IMR-90 (cell line): ENCODE measurements at regions not wholly inside any gene's neighbourhood (a gene's known extent, or its start where the extent isn't known, plus 50 kb on each side); places are given as distances from the start of the nearest gene placed in this dataset.

Source experiments
- BHLHE40 ChIP-seq: fragments of 150-350 bp; IDR thresholded peaks from 2 replicates; pipeline ENCODE4 v1.6.1; 2016; ENCODE audit warnings: mild to moderate bottlenecking, low read depth, low read length
- CHD1 ChIP-seq: IDR thresholded peaks from 2 replicates; pipeline ENCODE4 v1.6.1; 2012; ENCODE audit warnings: low read depth, low read length, improper control_type of control experiment
- MAFK ChIP-seq: IDR thresholded peaks from 2 replicates; pipeline ENCODE4 v1.6.1; 2012; ENCODE audit warnings: low read depth, low read length, improper control_type of control experiment
- MAZ ChIP-seq: IDR thresholded peaks from 2 replicates; pipeline ENCODE4 v1.6.1; 2012; ENCODE audit warnings: low read depth, mild to moderate bottlenecking, low read length, improper control_type of control experiment, moderate library complexity, borderline replicate concordance
- RCOR1 ChIP-seq: IDR thresholded peaks from 2 replicates; pipeline ENCODE4 v1.6.1; 2012; ENCODE audit warnings: mild to moderate bottlenecking, low read length, improper control_type of control experiment; ENCODE audit not compliant: insufficient replicate concordance
- TF ChIP-seq, protein P1 (sequence below): conservative IDR thresholded peaks from 2 replicates; pipeline ENCODE4 v1.5.1; 2012; ENCODE audit warnings: mild to moderate bottlenecking, low read depth, low read length, improper control_type of control experiment
- TF ChIP-seq, protein P2 (sequence below): fragments of 150-350 bp; IDR thresholded peaks from 2 replicates; pipeline ENCODE4 v1.6.1; 2016; ENCODE audit warnings: low read depth, mild to moderate bottlenecking, low read length, moderate library complexity, borderline replicate concordance

DNA sequence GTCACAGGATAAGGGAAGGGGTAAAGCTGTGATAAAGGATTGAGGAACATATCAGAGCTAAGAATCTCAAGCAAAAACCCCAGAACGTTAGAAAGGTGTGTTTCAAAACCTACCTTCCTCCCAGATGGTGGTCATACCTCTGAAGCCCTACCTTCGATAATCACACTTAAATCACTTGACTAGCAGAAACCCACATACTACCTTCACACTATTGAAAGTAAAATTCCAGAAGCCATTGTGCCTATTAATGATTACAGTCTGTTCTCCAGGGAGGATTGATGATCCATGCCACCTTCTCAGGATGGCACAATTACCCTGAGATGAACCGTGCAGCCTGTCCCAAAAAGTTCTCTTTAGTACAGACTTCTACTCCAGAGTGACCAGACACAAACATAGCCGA is 72.3 kb upstream of the SOX4 start:
- TF ChIP-seq, protein P1, sequence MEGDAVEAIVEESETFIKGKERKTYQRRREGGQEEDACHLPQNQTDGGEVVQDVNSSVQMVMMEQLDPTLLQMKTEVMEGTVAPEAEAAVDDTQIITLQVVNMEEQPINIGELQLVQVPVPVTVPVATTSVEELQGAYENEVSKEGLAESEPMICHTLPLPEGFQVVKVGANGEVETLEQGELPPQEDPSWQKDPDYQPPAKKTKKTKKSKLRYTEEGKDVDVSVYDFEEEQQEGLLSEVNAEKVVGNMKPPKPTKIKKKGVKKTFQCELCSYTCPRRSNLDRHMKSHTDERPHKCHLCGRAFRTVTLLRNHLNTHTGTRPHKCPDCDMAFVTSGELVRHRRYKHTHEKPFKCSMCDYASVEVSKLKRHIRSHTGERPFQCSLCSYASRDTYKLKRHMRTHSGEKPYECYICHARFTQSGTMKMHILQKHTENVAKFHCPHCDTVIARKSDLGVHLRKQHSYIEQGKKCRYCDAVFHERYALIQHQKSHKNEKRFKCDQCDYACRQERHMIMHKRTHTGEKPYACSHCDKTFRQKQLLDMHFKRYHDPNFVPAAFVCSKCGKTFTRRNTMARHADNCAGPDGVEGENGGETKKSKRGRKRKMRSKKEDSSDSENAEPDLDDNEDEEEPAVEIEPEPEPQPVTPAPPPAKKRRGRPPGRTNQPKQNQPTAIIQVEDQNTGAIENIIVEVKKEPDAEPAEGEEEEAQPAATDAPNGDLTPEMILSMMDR: no peak
- no peak for TF ChIP-seq MAFK
- no peak for TF ChIP-seq RCOR1
- no peak for TF ChIP-seq BHLHE40
- TF ChIP-seq, protein P2, sequence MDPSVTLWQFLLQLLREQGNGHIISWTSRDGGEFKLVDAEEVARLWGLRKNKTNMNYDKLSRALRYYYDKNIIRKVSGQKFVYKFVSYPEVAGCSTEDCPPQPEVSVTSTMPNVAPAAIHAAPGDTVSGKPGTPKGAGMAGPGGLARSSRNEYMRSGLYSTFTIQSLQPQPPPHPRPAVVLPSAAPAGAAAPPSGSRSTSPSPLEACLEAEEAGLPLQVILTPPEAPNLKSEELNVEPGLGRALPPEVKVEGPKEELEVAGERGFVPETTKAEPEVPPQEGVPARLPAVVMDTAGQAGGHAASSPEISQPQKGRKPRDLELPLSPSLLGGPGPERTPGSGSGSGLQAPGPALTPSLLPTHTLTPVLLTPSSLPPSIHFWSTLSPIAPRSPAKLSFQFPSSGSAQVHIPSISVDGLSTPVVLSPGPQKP: no peak
- no peak for TF ChIP-seq MAZ
- TF ChIP-seq CHD1: no peak
